Skeletal muscle tissue (tissue), 3 donors: ENCODE measurements at regions not wholly inside any gene's neighbourhood (a gene's known extent, or its start where the extent isn't known, plus 50 kb on each side); places are given as distances from the start of the nearest gene placed in this dataset.
"Not testable (repeated sequence)": the region's sequence is repeated elsewhere in the genome, so short reads cannot be mapped to it uniquely, and the experiment has no call there.

Source experiments
- H3K27ac ChIP-seq: one replicate; pipeline ENCODE4 v1.7.0; 2013; ENCODE audit warnings: mild to moderate bottlenecking, low read depth, low read length, inconsistent platforms
- H3K27me3 ChIP-seq, 3 donors: one replicate each; pipeline ENCODE4 v1.7.0; 2013; ENCODE audit warnings: low read length in 3 of 3; ENCODE audit not compliant: control insufficient read depth in 3 of 3, insufficient read depth in 3 of 3
- H3K36me3 ChIP-seq, 3 donors: one replicate each; pipeline ENCODE4 v1.7.0; 2013; ENCODE audit warnings: low read length in 3 of 3; ENCODE audit not compliant: control insufficient read depth in 3 of 3, insufficient read depth in 3 of 3
- H3K4me1 ChIP-seq, 3 donors: one replicate each; pipeline ENCODE4 v1.7.0; 2013; ENCODE audit warnings: low read length in 3 of 3, mild to moderate bottlenecking in 3 of 3; ENCODE audit not compliant: control insufficient read depth in 3 of 3, insufficient read depth in 3 of 3
- H3K4me3 ChIP-seq, 3 donors: one replicate each; pipeline ENCODE4 v1.7.0; 2013; ENCODE audit warnings: low read length in 3 of 3
- H3K9ac ChIP-seq, 3 donors: one replicate each; pipeline ENCODE4 v1.7.0; 2013; ENCODE audit warnings: low read length in 3 of 3, mild to moderate bottlenecking in 3 of 3, moderate library complexity in 2 of 3, low read depth in 1 of 3
- H3K9me3 ChIP-seq, 3 donors: one replicate each; pipeline ENCODE4 v1.7.0; 2013; ENCODE audit warnings: low read length in 3 of 3; ENCODE audit not compliant: control insufficient read depth in 3 of 3
- donor health status: Osteomylitis.

DNA sequence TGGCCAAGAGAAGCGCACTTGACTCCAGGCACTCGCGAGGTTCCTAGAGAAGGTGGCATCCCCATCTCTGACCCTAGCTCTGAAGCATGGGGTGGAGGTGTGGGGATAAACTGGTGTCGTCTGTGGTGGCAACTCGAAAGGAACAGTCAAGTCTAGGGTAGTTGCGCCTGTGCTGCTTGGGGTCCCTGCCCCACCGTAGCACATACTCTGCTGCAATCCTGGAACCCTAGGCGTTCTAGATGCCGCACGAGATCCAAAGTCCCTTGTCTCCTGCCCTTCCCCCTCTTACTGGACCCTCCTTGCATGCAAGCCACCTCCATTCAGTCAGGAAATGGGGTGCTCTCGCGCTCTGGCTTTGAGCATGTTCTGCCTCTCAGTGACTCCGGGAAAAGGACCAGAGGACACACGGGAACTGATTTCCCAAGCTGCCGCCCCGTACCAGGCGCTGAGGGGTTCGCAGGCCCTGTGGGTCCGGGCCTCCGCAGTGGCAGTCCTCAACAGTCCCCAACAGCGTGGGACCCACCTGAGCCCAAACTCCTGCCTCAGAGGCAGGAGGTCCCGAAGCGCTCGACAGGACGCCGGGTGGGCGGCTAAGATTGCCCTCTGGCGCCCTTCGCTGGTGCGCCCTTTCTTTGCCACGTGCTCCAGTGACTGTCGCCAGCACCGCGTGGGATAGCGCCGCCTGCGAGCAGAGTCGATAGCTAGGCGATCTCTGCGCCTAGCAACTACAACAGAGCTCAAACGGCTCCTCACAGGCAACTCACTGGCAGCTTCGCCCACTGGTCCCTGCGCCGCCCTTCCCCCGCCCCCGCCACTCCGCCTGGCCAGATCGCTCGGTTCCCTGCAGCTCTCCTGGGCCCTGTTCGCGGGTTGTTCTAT is 452.0 kb downstream of the REEP3 start:
- Histone ChIP-seq H3K4me3 (no peak overlapping the region), H3K27me3 (no peaks in the 10 kb centered on the region), H3K4me1 (no peaks in the 10 kb centered on the region), H3K9me3 (peaks cover 0 to 3% (median 0%) of the 10 kb centered on the region in 3 donors), H3K27ac (no peak overlapping the region), H3K9ac (no peak overlapping the region), H3K36me3 (no peaks in the 10 kb centered on the region)

DNA sequence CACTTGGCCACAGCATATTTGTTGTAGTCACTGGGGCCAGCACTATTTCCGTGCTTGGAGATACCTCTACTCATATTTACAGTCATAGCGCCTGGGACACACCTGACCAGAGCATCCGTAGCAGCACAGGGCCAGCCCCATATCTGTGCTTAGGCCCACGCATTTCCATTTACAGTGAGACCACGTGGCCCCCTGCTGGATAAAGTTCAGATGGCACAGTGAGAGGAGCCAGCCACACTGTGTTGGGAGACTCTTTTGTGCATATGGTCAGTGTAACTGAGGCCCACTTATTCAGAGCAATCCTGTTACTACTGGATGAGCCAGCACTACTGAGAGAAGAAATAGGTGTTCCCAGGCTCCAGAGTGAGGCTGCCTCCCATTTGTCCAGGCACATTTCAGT is 455.3 kb downstream of the REEP3 start:
- Histone ChIP-seq H3K4me1 (no peaks in the 10 kb centered on the region), H3K4me3 (no peak overlapping the region), H3K9me3 (no peaks in the 10 kb centered on the region), H3K9ac (no peak overlapping the region), H3K27ac (no peak overlapping the region), H3K27me3 (no peaks in the 10 kb centered on the region), H3K36me3 (no peaks in the 10 kb centered on the region)

DNA sequence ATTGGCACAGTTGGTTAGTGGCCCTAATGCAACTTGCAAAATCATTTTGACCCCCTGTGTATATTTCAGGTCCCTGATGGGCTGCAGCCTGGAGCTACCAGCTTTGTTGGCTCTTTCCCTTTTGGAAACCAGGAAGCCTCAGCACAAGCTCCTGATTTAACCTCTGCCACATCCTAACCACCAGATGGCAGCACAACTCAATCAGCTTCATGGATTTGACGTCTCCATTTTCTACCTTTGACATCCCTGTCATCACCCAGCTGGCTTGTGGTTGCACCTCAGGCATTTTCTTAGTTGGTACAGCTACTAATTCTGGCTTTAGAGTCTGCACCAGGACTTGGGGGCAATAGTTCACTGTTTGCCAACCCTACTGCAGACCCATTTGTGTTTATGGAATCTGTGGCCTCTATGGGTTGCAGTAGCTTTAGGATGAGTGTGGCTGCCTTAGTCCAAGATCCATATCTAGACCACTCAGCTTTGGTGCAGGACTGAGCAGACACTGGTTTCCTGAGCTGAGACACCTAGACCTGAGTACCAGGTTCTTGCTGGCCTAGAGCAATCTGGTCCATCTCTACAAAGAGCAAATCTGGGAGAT is 456.2 kb downstream of the REEP3 start:
- Histone ChIP-seq H3K27me3 (no peaks in the 10 kb centered on the region), H3K27ac (no peak overlapping the region), H3K4me3 (no peak overlapping the region), H3K36me3 (no peaks in the 10 kb centered on the region), H3K4me1 (no peaks in the 10 kb centered on the region), H3K9me3 (no peaks in the 10 kb centered on the region), H3K9ac (no peak overlapping the region)

DNA sequence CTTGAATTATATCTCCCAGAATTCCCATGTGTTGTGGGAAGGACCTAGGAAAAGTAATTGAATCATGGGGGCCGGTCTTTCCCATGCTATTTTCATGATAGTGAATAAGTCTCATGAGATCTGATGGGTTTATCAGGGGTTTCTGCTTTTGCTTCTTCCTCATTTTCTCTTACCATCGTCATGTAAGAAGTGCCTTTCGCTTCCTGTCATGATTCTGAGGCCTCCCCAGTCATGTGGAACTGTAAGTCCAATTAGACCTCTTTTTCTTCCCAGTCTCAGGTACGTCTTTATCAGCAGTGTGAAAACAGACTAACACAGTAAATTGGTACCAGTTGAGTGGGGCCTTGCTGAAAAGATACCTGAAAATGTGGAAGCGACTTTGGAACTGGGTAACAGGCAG is 459.7 kb downstream of the REEP3 start:
- not testable (repeated sequence) for H3K9me3 ChIP-seq, H3K4me1 ChIP-seq, H3K9ac ChIP-seq, H3K4me3 ChIP-seq, H3K27ac ChIP-seq, H3K27me3 ChIP-seq, H3K36me3 ChIP-seq

DNA sequence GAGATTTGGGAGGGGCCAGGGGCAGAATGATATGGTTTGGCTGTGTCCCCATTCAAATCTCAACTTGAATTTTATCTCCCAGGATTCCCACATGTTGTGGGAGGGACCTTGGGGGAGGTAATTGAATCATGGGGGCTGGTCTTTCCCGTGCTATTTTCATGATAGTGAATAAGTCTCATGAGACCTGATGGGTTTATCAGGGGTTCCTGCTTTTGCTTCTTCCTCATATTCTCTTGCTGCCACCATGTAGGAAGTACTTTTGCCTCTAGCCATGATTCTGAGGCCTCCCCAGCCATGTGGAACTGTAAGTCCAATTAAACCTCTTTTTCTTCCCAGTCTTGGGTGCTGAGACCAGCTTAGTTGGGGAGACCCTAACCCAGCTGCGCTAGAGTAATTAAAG is 462.9 kb downstream of the REEP3 start:
- not testable (repeated sequence) for H3K27me3 ChIP-seq, H3K4me3 ChIP-seq, H3K4me1 ChIP-seq, H3K27ac ChIP-seq, H3K36me3 ChIP-seq, H3K9ac ChIP-seq, H3K9me3 ChIP-seq

DNA sequence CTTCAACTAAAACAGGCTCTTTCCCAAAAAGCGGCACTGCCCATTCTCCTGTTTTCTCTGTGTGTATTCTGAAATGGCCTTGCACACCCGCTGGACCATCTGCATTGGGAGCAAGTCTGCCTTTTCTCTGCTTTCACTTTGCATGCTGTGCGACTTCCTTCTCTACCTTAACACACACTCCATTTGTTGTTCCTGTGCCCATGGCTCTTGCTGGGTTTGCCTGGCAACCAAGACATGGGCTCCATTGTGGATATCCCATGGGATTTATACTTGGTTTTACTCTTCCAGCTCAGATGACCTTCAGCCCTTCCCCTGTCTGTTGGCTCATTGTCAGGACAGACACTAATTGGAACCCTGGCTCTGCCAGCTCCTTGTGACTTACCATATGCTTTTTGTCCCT is 465.3 kb downstream of the REEP3 start:
- Histone ChIP-seq H3K9me3 (no peaks in the 10 kb centered on the region), H3K4me3 (no peak overlapping the region), H3K36me3 (no peaks in the 10 kb centered on the region), H3K27ac (no peak overlapping the region), H3K4me1 (no peaks in the 10 kb centered on the region), H3K27me3 (no peaks in the 10 kb centered on the region), H3K9ac (no peak overlapping the region)

DNA sequence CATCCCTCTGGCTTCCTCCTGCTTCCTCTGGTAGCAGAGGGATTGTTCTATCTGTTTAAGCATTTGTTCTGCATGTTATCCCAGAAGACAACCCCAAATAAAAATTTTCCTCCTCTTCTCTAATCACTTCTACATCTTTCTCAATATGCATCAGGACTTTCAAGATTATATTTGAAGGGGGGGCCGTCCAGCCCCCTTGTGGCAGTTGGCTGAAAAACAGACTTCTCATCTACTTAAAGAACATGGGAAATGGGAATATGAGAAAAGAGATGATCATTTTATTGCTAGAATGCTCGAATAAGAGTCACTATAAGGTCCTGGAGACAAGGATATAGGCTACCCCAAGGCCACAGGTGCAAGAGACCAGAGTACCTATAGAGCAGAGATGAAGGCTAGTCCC is 466.0 kb downstream of the REEP3 start:
- Histone ChIP-seq H3K9ac (no peak overlapping the region), H3K4me1 (no peaks in the 10 kb centered on the region), H3K9me3 (no peaks in the 10 kb centered on the region), H3K27me3 (no peaks in the 10 kb centered on the region), H3K36me3 (no peaks in the 10 kb centered on the region), H3K27ac (no peak overlapping the region), H3K4me3 (no peak overlapping the region)

DNA sequence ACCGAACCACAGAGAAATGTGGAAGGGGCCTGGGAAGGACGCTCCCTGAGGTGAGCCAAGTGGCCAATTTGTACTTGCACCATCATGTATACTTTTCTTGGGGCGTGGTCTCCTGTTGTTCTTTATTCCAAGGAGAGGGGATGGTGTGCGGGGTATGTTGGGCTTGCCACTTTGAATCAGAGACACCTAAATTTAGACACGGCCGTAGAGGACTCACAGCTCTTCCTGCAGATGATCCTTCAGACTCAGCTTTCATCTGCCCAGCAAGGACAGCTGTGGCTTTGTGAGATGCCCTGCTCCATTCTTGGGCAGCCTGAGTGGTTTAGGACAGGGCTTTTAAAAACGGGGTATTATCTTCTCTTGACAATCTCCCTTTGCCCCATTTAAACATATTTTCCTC is 473.2 kb downstream of the REEP3 start:
- peaks cover 0 to 4% (median 0%) of the 10 kb centered on the region in 3 donors for H3K9me3 ChIP-seq
- no peak overlapping the region for H3K4me3 ChIP-seq
- H3K27ac ChIP-seq = no peak overlapping the region
- H3K36me3 ChIP-seq = no peaks in the 10 kb centered on the region
- no peak overlapping the region for H3K9ac ChIP-seq
- H3K4me1 ChIP-seq = no peaks in the 10 kb centered on the region
- H3K27me3 ChIP-seq = no peaks in the 10 kb centered on the region

DNA sequence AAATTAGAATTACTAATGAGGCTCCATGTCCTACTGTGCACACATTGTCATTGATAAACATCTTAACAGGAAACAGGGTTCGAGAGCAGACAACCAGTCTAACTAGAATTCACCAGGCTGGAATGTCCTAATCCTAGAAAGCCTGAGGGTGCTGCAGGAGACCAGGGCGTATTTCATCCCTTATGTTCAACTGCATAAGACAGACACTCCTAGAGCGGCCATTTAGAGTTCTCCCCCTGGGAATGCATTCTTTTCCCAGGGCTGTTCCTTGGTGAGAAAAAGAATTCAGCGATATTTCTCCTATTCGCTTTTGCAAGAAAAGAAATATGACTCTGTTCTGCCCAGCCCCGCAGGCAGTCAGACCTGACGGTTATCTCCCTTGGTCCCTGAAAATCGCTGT is 486.0 kb downstream of the REEP3 start:
- Histone ChIP-seq H3K4me1 (no peaks in the 10 kb centered on the region), H3K9ac (no peak overlapping the region), H3K9me3 (no peaks in the 10 kb centered on the region)

DNA sequence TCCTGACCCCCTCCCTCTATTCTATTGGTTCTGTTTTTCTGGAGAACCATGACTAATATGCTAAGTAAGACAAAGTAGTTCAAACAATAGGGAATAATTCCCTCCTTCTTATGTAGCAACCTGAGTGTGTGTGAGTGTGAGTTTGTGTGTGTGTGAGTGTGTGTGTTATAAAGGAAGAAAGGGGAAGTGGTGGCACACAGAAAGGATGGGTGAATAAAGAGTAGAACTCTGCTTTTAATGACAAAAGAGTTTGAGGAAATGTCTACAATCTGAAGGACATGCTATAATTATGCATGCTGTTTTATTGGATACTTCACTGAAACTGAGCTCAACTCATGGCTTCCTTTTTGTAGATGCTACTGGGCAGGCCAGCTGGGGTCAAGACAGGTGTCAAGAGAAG is 489.5 kb downstream of the REEP3 start:
- Histone ChIP-seq H3K36me3 (no peaks in the 10 kb centered on the region), H3K4me1 (no peaks in the 10 kb centered on the region), H3K4me3 (no peak overlapping the region), H3K9me3 (no peaks in the 10 kb centered on the region), H3K27me3 (no peaks in the 10 kb centered on the region), H3K9ac (no peak overlapping the region), H3K27ac (no peak overlapping the region)

More for the DNA sequence above, 486.0 kb downstream of the REEP3 start:
- no peak overlapping the region for H3K27ac ChIP-seq
- H3K27me3 ChIP-seq = no peaks in the 10 kb centered on the region
- no peaks in the 10 kb centered on the region for H3K36me3 ChIP-seq
- H3K4me3 ChIP-seq = no peak overlapping the region
